IPS-18c (cell line): ENCODE measurements at regions not wholly inside any gene's neighbourhood (a gene's known extent, or its start where the extent isn't known, plus 50 kb on each side); places are given as distances from the start of the nearest gene placed in this dataset.

Experiments used
- H3K4me3 ChIP-seq: 2 replicates; pipeline ENCODE4 v1.7.0; 2013; ENCODE audit warnings: low read depth, mild to moderate bottlenecking, low read length, moderate library complexity; ENCODE audit not compliant: insufficient read depth
- H3K9me3 ChIP-seq: one replicate; pipeline ENCODE4 v1.6.1; 2013; ENCODE audit warnings: mild to moderate bottlenecking, low read length, moderate library complexity; ENCODE audit not compliant: control insufficient read depth, insufficient read depth

- no peak overlapping the region for H3K4me3 ChIP-seq
- H3K9me3 ChIP-seq = no peaks in the 10 kb centered on the region
Measured at GRCh38 chr4:186900984-186901383, 177.3 kb upstream of the FAT1 start.

GRCh38 chr4:186901850-186902249, 178.2 kb upstream of the FAT1 start:
- H3K9me3 ChIP-seq = no peaks in the 10 kb centered on the region
- H3K4me3 ChIP-seq = no peak overlapping the region

GRCh38 chr4:186902361-186902760, 178.7 kb upstream of the FAT1 start:
- Histone ChIP-seq H3K4me3 (no peak overlapping the region), H3K9me3 (no peaks in the 10 kb centered on the region)

GRCh38 chr4:186904101-186904500, 180.4 kb upstream of the FAT1 start:
- Histone ChIP-seq H3K4me3 (no peak overlapping the region), H3K9me3 (no peaks in the 10 kb centered on the region)

GRCh38 chr4:186906722-186907121, 183.1 kb upstream of the FAT1 start:
- H3K4me3 ChIP-seq = no peak overlapping the region
- peaks cover under 1% of the 10 kb centered on the region for H3K9me3 ChIP-seq

GRCh38 chr4:186910385-186910784, 186.7 kb upstream of the FAT1 start:
- H3K9me3 ChIP-seq = peaks cover 2% of the 10 kb centered on the region
- no peak overlapping the region for H3K4me3 ChIP-seq

GRCh38 chr4:186912606-186913005, 188.9 kb upstream of the FAT1 start:
- peaks cover 2% of the 10 kb centered on the region for H3K9me3 ChIP-seq
- H3K4me3 ChIP-seq = no peak overlapping the region

- Histone ChIP-seq H3K9me3 (peaks cover 2% of the 10 kb centered on the region), H3K4me3 (no peak overlapping the region)
Measured at GRCh38 chr4:186915816-186916215, 192.2 kb upstream of the FAT1 start.

GRCh38 chr4:186917136-186917535, 193.5 kb upstream of the FAT1 start:
- Histone ChIP-seq H3K4me3 (no peak overlapping the region), H3K9me3 (no peaks in the 10 kb centered on the region)

GRCh38 chr4:186918466-186918865, 194.8 kb upstream of the FAT1 start:
- Histone ChIP-seq H3K9me3 (no peaks in the 10 kb centered on the region), H3K4me3 (no peak overlapping the region)

- no peaks in the 10 kb centered on the region for H3K9me3 ChIP-seq
- no peak overlapping the region for H3K4me3 ChIP-seq
Measured at GRCh38 chr4:186919340-186919739, 195.7 kb upstream of the FAT1 start.

GRCh38 chr4:186920483-186920882, 196.8 kb upstream of the FAT1 start:
- no peaks in the 10 kb centered on the region for H3K9me3 ChIP-seq
- H3K4me3 ChIP-seq = no peak overlapping the region

GRCh38 chr4:186920992-186921391, 197.3 kb upstream of the FAT1 start:
- Histone ChIP-seq H3K4me3 (no peak overlapping the region), H3K9me3 (no peaks in the 10 kb centered on the region)

- no peaks in the 10 kb centered on the region for H3K9me3 ChIP-seq
- no peak overlapping the region for H3K4me3 ChIP-seq
Measured at GRCh38 chr4:186924723-186925122, 201.1 kb upstream of the FAT1 start.

- no peaks in the 10 kb centered on the region for H3K9me3 ChIP-seq
Measured at GRCh38 chr4:186927624-186928023, 204.0 kb upstream of the FAT1 start.

GRCh38 chr4:186930024-186930423, 206.4 kb upstream of the FAT1 start:
- Histone ChIP-seq H3K9me3 (no peaks in the 10 kb centered on the region), H3K4me3 (no peak overlapping the region)

More at GRCh38 chr4:186927624-186928023, 204.0 kb upstream of the FAT1 start:
- H3K4me3 ChIP-seq = no peak overlapping the region

- Histone ChIP-seq H3K9me3 (no peaks in the 10 kb centered on the region), H3K4me3 (no peak overlapping the region)
Measured at GRCh38 chr4:186931519-186931918, 207.9 kb upstream of the FAT1 start.

GRCh38 chr4:186932196-186932595, 208.5 kb upstream of the FAT1 start:
- Histone ChIP-seq H3K9me3 (no peaks in the 10 kb centered on the region), H3K4me3 (no peak overlapping the region)

GRCh38 chr4:186932631-186933187, 209.1 kb upstream of the FAT1 start:
- Histone ChIP-seq H3K9me3 (no peaks in the 10 kb centered on the region), H3K4me3 (no peak overlapping the region)
